ENCODE measurements at regions not wholly inside any gene's neighbourhood (a gene's known extent, or its start where the extent isn't known, plus 50 kb on each side); places are given as distances from the start of the nearest gene placed in this dataset.

DNA sequence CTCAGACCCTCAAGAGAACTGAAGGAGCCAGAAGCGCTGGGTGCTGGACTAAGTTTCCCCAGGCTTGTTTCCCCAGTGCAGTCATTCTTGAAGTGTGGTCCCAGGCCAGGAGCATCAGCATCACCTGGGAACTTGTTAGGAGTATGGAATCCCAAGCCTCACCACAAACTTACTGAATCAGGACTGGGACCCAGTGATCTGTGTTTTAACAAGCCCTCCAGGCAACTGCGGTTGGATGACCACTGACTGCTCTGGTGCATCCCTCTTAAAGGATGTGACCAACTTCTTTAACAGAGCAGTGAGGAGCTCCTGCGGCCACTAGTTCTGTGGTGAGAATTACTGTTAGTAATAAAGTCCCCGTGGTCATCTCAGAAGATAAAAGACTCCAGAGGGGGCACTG, 62.4 kb upstream of the DAZL start:
- TF ChIP-seq, protein P1, sequence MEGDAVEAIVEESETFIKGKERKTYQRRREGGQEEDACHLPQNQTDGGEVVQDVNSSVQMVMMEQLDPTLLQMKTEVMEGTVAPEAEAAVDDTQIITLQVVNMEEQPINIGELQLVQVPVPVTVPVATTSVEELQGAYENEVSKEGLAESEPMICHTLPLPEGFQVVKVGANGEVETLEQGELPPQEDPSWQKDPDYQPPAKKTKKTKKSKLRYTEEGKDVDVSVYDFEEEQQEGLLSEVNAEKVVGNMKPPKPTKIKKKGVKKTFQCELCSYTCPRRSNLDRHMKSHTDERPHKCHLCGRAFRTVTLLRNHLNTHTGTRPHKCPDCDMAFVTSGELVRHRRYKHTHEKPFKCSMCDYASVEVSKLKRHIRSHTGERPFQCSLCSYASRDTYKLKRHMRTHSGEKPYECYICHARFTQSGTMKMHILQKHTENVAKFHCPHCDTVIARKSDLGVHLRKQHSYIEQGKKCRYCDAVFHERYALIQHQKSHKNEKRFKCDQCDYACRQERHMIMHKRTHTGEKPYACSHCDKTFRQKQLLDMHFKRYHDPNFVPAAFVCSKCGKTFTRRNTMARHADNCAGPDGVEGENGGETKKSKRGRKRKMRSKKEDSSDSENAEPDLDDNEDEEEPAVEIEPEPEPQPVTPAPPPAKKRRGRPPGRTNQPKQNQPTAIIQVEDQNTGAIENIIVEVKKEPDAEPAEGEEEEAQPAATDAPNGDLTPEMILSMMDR (IDR thresholded peaks at IDR 0.05; ENCODE audit: low read depth, low read length): no peak
- no peaks in the 10 kb centered on the region for H3K9me3 ChIP-seq
- H3K27me3 ChIP-seq: no peaks in the 10 kb centered on the region
- no peak overlapping the region for H3K4me3 ChIP-seq (ENCODE audit: low read depth, low read length)
- H3K4me1 ChIP-seq: no peaks in the 10 kb centered on the region
- DNase-seq: no peak
- no peaks in the 10 kb centered on the region for H3K36me3 ChIP-seq

DNA sequence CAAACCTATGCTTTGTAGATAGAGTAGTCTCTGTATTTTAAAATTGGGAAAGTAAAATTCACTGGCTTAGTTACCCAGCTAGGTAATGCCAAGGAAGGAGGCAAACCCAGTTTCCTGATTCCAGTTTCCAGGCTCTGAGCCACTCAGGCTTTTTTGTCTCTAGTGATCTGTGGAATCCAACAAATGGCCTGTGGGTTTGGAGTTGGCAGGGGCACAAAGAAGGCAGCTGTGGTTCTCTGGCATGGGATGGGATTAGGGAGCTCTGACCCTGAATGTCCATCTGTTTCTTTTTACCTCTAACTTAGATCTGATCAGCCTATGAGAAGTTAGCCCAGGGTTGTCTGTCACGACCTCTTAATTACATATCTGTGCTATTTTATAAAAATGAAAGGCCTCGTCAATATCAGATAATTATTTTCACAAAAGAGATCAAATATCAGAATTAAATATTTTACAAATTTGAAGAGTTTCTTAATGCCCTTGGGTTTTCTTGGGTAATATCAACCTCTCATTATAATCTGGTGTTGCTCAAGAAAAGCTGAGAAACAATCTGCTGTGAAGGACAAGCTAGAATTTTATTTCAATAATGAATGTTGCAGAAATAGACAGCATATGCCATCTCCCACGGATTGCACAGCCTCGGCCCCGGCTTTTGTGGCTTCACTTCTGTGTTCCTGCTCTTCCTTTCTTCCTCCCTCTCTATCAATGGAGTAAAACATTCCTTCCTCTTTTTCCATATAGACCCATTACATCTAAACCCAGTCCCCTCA, 63.7 kb upstream of the DAZL start:
- DNase-seq: no peak
- Histone ChIP-seq H3K4me3 (ENCODE audit: low read depth, low read length) (no peak overlapping the region), H3K36me3 (no peaks in the 10 kb centered on the region), H3K4me1 (no peaks in the 10 kb centered on the region), H3K27me3 (no peaks in the 10 kb centered on the region), H3K9me3 (no peaks in the 10 kb centered on the region)
- TF ChIP-seq, protein P1 (IDR thresholded peaks at IDR 0.05; ENCODE audit: low read depth, low read length): no peak

DNA sequence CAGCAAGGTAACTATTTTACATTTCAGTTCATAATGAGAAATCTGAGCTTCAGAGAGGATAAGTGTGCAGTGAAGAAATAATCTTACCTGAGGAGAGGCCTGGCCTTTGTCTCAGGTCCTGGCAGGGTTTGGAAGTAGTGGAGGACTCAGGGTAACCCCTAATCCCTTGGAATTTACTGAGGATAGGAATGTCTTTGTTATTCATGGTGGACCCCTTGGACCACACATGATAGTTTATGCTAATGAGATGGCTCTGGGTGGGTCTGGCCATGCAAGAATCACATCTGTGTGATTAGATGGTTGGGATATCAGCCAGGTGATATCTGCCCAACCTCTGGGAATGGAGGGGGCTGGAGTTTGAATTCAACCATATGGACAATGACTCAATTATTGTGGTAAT, 65.0 kb upstream of the DAZL start:
- Histone ChIP-seq H3K36me3 (no peaks in the 10 kb centered on the region), H3K4me1 (no peaks in the 10 kb centered on the region), H3K27me3 (no peaks in the 10 kb centered on the region), H3K4me3 (ENCODE audit: low read depth, low read length) (no peak overlapping the region), H3K9me3 (no peaks in the 10 kb centered on the region)
- TF ChIP-seq, protein P1 (IDR thresholded peaks at IDR 0.05; ENCODE audit: low read depth, low read length): no peak
- DNase-seq: no peak

DNA sequence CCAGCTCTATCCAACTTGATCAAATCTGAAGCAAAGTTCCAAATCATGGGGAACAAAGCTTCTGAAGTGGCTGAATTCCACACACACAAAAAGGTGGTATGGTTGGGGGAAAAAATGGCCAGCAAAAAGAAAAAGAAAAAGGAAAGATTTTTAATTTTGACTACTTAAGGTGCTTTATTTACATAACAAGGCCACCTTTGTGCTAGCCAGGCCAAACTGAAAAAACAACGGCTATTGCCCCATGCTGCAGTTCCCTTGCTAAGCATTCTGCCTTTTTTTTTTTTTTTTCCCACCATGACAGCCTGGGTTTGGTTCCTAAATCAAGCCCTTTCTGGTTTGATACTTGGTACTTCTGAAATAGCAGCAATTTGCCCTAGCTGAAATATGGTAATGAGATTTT, 66.5 kb upstream of the DAZL start:
- H3K4me3 ChIP-seq (ENCODE audit: low read depth, low read length): no peak overlapping the region

DNA sequence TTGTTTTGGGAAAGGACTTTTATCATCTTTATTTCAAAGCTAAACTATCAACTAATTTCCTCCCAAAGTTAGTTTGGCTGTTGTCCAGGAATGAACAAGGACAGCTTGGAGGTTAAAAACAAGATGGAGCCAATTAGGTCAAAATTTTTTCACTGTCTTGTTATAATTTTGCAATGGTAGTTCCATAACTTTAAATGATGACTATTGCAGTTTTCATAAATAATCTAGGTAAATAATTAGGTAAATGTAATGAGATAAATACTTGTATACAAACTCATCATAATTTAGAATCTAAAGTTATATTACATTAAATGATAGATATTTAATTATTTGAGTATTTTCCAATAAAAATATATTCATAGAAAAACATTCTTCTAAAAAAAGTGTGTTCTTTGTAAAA, 68.3 kb upstream of the DAZL start:
- Histone ChIP-seq H3K9me3 (no peaks in the 10 kb centered on the region), H3K36me3 (no peaks in the 10 kb centered on the region), H3K4me3 (ENCODE audit: low read depth, low read length) (no peak overlapping the region), H3K4me1 (no peaks in the 10 kb centered on the region), H3K27me3 (no peaks in the 10 kb centered on the region)
- TF ChIP-seq, protein P1 (IDR thresholded peaks at IDR 0.05; ENCODE audit: low read depth, low read length): no peak
- no peak for DNase-seq

More for the DNA sequence above, 66.5 kb upstream of the DAZL start:
- Histone ChIP-seq H3K36me3 (no peaks in the 10 kb centered on the region), H3K9me3 (no peaks in the 10 kb centered on the region), H3K27me3 (no peaks in the 10 kb centered on the region), H3K4me1 (no peaks in the 10 kb centered on the region)
- DNase-seq: no peak
- TF ChIP-seq, protein P1 (IDR thresholded peaks at IDR 0.05; ENCODE audit: low read depth, low read length): no peak

DNA sequence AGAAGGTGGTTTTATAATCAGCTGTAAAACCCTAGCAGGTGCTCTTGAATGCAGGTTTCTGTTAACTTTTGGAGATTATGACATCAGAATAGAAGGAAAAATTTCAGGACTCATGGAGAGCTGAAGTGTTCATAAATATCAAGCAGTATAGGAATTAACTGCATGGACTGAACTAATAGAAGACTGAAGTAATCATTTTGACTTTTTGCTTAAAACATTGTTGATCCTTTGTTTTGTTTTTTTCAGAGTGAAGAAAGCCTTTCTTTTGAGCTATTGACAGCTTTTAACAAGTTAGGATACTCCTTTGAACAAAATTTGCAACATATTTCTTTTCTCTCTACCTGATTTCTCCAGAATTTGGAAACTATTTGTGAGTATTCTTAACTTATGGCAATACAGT, 70.6 kb upstream of the DAZL start:
- no peak for DNase-seq
- no peak overlapping the region for H3K4me3 ChIP-seq (ENCODE audit: low read depth, low read length)
- no peaks in the 10 kb centered on the region for H3K27me3 ChIP-seq
- TF ChIP-seq, protein P1 (IDR thresholded peaks at IDR 0.05; ENCODE audit: low read depth, low read length): no peak
- no peaks in the 10 kb centered on the region for H3K9me3 ChIP-seq
- H3K4me1 ChIP-seq: no peaks in the 10 kb centered on the region
- no peaks in the 10 kb centered on the region for H3K36me3 ChIP-seq

Data from BE2C (cell line).